T-helper 9 cell (primary cell): ENCODE measurements at regions not wholly inside any gene's neighbourhood (a gene's known extent, or its start where the extent isn't known, plus 50 kb on each side); places are given as distances from the start of the nearest gene placed in this dataset.

Experiments used
- DNase-seq: peaks from one replicate; pipeline ENCODE4 v3.0.0-alpha.2; 2020

GRCh38 chr5:124300815-124301621, 445.4 kb downstream of the ZNF608 start:
- no peak for DNase-seq

GRCh38 chr5:124297826-124298225, 448.6 kb downstream of the ZNF608 start:
- no peak for DNase-seq

GRCh38 chr5:124292322-124292855, 454.1 kb downstream of the ZNF608 start:
- no peak for DNase-seq

- DNase-seq = no peak
These were observed 456.7 kb downstream of the ZNF608 start for GRCh38 chr5:124289641-124290311.

GRCh38 chr5:124289130-124289529, 457.3 kb downstream of the ZNF608 start:
- DNase-seq = no peak

GRCh38 chr5:124287813-124288212, 458.6 kb downstream of the ZNF608 start:
- DNase-seq = no peak

GRCh38 chr5:124285733-124286132, 460.7 kb downstream of the ZNF608 start:
- no peak for DNase-seq

- DNase-seq = no peak
These were observed 461.4 kb downstream of the ZNF608 start for GRCh38 chr5:124285071-124285470.

GRCh38 chr5:124283031-124283430, 463.4 kb downstream of the ZNF608 start:
- no peak for DNase-seq

- DNase-seq = no peak
These were observed 466.4 kb downstream of the ZNF608 start for GRCh38 chr5:124280079-124280478.

- no peak for DNase-seq
These were observed 467.1 kb downstream of the ZNF608 start for GRCh38 chr5:124279146-124279876.

GRCh38 chr5:124278636-124279035, 467.8 kb downstream of the ZNF608 start:
- no peak for DNase-seq

GRCh38 chr5:124277767-124278545, 468.5 kb downstream of the ZNF608 start:
- no peak for DNase-seq

GRCh38 chr5:124276166-124276565, 470.3 kb downstream of the ZNF608 start:
- DNase-seq = no peak

GRCh38 chr5:124274949-124275348, 471.5 kb downstream of the ZNF608 start:
- DNase-seq = no peak

- no peak for DNase-seq
These were observed 481.9 kb downstream of the ZNF608 start for GRCh38 chr5:124264499-124264898.

GRCh38 chr5:124263680-124264491, 482.6 kb downstream of the ZNF608 start:
- no peak for DNase-seq

GRCh38 chr5:124262991-124263571, 483.4 kb downstream of the ZNF608 start:
- DNase-seq = no peak

- DNase-seq = no peak
These were observed 484.0 kb downstream of the ZNF608 start for GRCh38 chr5:124262470-124262869.

GRCh38 chr5:124261848-124262247, 484.6 kb downstream of the ZNF608 start:
- no peak for DNase-seq

GRCh38 chr5:124260921-124261515, 485.4 kb downstream of the ZNF608 start:
- DNase-seq = no peak
